Vagina (tissue), 2 donors: ENCODE measurements at regions not wholly inside any gene's neighbourhood (a gene's known extent, or its start where the extent isn't known, plus 50 kb on each side); places are given as distances from the start of the nearest gene placed in this dataset.

Source experiments
- CTCF ChIP-seq, 3 experiments: fragments of 450-650 bp in 2 of 3; fragments of 200-600 bp in 1 of 3; sonication (generic) in 1 of 3; IDR thresholded peaks; one replicate each; pipeline ENCODE4 v1.5.1; 2017 to 2019; ENCODE audit warnings: antibody characterized with exemption in 3 of 3, mild to moderate bottlenecking in 2 of 3, moderate library complexity in 2 of 3
- POLR2A ChIP-seq, 2 donors: fragments of 450-650 bp; IDR thresholded peaks; one replicate each; pipeline ENCODE4 v1.6.1; 2017; ENCODE audit warnings: antibody characterized with exemption in 2 of 2, mild to moderate bottlenecking in 2 of 2, moderate library complexity in 2 of 2

- no peak for TF ChIP-seq CTCF (IDR thresholded peaks at IDR 0.05)
- TF ChIP-seq POLR2A (IDR thresholded peaks at IDR 0.05), result no peak
Observed at GRCh38 chr13:69107436-69107835, 1000.2 kb upstream of the ATXN8OS start.
